H7 (cell line): ENCODE measurements at regions not wholly inside any gene's neighbourhood (a gene's known extent, or its start where the extent isn't known, plus 50 kb on each side); places are given as distances from the start of the nearest gene placed in this dataset.
"Not testable (repeated sequence)": the region's sequence is repeated elsewhere in the genome, so short reads cannot be mapped to it uniquely, and the experiment has no call there.

Source experiments
- DNase-seq: peaks from one replicate; pipeline ENCODE4 v3.0.0; 2012
- H3K27me3 ChIP-seq: 2 replicates; pipeline ENCODE4 v1.6.0; 2011; ENCODE audit warnings: mild to moderate bottlenecking, low read length; ENCODE audit not compliant: control insufficient read depth, insufficient read depth
- H3K36me3 ChIP-seq: replicated peaks from 2 replicates; pipeline ENCODE4 v1.5.1; 2011; ENCODE audit warnings: low read length; ENCODE audit not compliant: control insufficient read depth, insufficient read depth
- H3K4me3 ChIP-seq: 2 replicates; pipeline ENCODE4 v1.5.1; 2011; ENCODE audit warnings: low read depth, mild to moderate bottlenecking, control low read depth, low read length, moderate library complexity; ENCODE audit not compliant: insufficient read depth

DNA sequence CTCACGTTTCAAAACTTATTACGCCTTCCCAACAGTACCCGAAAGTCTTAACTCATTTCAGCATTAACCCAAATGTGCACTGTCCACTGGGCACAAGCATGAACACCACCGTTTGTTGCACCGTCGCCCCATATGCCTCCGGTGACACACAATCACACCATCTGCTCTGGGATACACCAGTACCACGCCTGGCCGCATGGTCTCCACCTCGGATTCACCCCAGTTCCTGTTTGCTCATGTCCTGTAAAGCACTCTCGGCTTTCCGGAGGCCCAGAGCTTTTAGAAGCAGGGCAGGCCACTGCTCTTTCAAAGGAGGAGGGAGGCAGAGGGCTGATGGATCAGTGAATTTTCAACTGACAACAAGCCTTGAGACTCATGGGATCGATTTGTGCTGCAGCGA is 1570.0 kb upstream of the DEFB115 start:
- no peak for DNase-seq
- Histone ChIP-seq H3K36me3 (no peaks in the 10 kb centered on the region), H3K27me3 (no peaks in the 10 kb centered on the region), H3K4me3 (no peak overlapping the region)

DNA sequence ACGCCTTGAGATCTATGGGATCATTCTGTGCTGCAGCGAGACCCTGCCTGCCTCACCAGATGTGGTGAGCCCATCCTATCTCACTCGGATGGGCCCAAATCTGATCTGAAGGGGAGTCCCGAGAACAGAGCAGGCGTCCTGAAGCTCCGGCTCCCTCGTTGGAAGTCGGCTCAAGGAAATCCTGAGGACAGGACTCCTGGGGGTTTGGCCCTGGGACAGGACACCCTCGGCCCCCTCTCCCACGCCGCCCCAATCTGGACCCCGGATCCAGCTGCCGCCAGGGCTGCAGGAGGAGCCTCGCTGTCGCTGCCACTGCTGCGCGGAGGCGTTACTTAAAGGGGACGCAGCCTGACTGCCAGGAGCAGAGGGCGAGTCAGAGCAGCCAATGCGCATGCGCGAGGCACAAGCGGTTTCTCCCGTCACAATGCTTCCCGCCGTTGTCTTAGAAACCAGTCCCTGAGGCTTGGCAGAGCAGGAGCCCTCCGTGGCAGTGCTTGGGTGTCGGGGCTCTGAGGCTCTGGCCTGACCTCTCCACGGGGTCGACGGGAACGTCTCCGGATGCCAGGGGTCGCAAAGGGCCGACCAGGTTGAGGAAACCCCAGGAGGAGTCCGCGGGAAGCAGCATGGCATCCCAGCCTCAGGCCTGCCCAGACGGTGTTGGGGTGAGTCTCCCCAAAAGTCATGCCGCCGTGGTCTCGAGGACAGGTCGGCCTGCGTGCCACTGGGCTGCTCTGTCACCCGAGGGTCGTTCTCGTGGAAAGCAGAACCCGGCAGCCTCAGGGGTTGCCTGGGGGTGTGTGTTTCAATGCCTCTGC is 1567.8 kb upstream of the DEFB115 start:
- no peaks in the 10 kb centered on the region for H3K36me3 ChIP-seq
- no peak for DNase-seq
- no peak overlapping the region for H3K4me3 ChIP-seq
- no peaks in the 10 kb centered on the region for H3K27me3 ChIP-seq

DNA sequence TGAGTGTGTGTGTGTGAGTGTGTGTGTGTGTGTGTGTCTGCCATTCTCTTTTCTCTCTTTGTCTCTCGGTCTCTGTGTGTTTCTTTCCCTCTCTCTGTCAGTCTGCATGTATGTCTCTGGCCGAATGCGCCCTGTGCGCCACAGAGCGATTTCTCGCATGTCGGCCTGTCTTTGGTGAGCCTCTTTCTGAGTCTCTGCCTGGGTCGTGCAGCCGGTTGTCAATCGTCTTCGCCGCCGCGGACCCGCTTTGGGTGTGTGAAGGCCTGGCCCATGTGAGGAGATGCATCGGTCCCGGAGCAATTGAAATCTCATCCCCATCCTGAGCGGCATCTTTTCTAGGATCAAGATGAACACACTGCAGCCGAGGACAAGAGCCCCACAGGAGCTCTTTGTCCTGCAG is 1567.2 kb upstream of the DEFB115 start:
- no peak for DNase-seq
- no peak overlapping the region for H3K4me3 ChIP-seq
- no peaks in the 10 kb centered on the region for H3K27me3 ChIP-seq
- H3K36me3 ChIP-seq = no peaks in the 10 kb centered on the region

DNA sequence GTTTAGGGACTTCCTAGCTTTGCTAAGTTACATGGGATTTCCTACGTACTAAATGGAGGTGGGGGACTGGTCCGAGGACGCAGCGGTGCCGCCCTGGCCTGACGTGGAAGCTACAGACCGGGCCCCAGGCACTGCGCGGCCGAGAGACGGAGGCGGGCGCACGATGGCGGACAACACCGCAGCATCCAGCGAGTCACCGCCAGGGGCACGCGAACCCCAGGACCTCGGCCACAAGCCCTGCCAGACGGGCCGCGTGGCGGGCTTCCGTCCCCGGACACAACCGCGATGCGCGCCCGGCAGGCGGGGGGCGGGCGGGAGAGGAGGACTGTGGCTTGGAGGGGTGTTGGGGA is 1516.9 kb upstream of the DEFB115 start:
- H3K36me3 ChIP-seq = no peaks in the 10 kb centered on the region
- no peak overlapping the region for H3K4me3 ChIP-seq
- DNase-seq = peak; percentile 22
- H3K27me3 ChIP-seq = no peaks in the 10 kb centered on the region

DNA sequence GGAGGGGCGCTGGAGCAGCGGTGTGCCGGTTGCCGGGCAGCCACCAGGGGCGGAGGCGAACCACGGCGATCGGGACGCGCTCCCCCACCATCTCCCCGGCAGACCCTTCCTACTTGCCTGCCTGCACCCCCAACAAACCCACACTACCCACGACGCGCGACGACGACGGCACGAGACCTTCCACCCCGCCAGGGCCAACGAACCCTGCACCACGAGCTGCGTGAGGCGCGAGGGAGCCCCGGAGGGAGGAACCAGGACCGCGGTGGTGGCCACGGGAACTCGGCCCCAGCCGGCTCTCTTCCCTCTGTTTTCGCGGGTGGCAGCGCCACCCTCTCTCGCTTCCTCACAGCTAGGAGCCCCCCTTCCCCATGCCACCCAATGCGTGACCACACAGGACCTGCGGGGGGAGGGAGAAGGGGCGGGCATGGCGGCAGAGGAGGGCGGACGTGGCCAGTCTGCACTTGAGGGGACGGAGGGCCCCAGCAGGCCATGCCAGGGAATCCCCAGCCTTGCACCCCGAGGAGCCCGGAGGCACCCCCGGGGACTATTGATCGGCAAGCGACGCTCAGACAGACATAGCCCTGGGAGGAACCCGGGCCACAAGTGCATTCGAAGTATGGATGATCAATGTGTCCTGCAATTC is 1516.4 kb upstream of the DEFB115 start:
- DNase-seq = peak; percentile 19
- Histone ChIP-seq H3K27me3 (no peaks in the 10 kb centered on the region), H3K36me3 (no peaks in the 10 kb centered on the region), H3K4me3 (no peak overlapping the region)

DNA sequence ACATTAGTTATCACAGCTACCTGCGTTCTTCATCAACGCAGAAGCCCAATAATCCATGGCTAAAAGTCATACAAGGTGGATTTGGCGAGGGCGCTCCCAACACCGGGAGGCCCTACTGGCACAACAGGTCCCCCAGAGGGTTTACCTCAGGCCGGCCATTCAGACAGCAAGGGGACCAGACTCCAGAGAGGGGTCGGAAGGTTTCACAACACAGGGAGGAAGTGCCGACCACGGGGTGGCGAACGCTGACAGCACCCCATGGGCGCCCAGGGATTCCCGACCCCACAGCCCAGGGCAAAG is 1515.9 kb upstream of the DEFB115 start:
- Histone ChIP-seq H3K27me3 (no peaks in the 10 kb centered on the region), H3K36me3 (no peaks in the 10 kb centered on the region), H3K4me3 (no peak overlapping the region)
- DNase-seq = peak; percentile 30

DNA sequence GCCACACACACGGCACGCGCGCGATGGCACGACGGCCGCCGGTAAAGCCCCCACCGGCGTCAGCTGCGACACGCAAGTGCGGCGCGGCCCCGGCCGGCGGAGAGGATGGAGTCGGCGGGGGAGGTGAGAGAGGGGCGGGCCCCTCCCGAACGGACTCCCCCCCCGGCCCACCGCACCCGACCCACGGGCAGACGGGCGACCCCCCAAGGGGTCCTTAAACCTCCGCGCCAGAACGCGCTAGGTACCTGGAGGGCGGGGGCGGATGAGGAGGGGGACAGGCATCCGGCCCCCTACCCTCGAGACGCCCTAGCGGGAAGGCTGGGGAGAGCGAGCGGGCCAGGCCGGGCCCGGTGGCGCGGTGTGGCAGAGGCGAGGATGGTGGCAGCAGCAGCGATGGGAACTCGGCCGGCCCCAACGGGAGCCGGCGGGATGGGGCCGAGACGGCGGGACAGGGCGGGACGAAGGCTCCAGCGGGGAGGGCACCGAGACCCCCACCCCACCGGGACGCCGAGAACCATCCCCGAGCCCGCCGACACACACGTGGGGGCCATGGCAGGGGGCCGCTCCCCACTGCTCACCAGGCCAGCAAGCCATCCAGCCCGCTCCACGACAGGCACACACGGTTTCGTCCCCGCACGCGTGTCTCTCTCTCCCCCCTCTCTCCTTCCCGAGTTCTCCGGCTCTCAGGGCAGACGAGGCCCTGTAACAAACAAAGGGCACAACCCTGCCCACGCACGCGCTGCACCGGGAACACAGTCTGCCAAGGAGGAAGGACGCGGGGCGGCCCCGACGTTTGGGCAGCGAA is 1515.4 kb upstream of the DEFB115 start:
- no peak for DNase-seq
- Histone ChIP-seq H3K27me3 (no peaks in the 10 kb centered on the region), H3K36me3 (no peaks in the 10 kb centered on the region), H3K4me3 (no peak overlapping the region)

DNA sequence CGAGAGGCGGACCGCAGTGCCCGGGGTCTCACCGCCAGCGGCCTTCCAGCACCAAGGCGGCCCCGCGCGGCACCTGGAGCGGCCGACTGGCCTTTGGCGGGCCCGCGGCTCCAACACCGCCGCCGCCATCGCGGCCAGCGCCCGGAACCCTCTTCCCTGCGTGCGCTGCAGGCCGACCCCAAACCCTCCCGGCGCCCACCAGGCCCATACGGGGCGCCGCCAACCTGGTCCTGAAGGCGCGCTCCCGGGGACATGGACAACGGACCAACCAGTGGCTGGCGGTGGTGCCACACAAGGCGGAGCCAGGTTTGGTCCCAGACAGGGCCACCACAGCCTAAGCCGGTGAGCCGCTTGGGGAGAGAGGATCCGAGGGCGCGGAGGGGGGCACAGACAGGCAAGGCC is 1514.8 kb upstream of the DEFB115 start:
- Histone ChIP-seq H3K4me3 (no peak overlapping the region), H3K27me3 (no peaks in the 10 kb centered on the region), H3K36me3 (no peaks in the 10 kb centered on the region)
- peak; percentile 37 for DNase-seq

DNA sequence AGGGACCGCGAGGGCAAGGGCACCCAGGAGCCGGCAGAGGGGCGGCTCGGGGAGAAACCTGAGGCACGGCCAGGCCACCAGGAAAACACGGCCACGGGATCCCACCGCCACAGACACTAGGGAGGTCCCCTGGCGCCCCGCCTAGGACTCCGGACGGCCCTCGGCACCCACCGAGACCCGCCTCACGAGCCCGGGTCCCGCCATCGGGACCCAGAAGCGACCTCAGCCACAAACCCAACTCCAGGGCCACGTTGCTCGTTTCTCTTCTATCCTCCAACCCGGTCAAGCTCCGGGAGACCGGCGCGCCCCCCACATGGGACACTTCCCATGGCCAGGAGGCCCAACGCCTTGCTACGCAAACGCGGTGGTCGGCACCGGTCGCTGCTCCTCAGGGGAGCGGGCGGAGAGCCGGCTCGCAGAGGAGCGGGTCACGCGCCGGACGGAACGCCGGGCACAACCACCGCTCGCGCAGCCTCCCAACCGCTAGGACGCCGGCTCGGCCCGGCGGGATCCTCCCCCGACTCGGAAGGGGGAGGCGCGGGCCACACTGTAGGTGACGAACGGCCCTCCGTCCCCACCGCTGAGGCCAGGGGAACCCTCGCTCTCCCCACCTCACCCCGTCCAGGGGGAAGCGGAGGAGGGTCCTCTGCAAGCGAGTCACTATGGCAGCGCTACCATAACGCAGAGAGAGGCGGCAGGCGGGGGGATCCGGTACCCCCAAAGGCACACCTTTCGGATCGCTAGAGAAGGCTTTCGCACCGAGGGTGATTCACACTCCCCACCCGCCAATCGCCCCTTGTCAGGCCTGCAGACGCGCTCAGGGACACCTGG is 1514.1 kb upstream of the DEFB115 start:
- H3K4me3 ChIP-seq = no peak overlapping the region
- DNase-seq = peak; percentile 19
- no peaks in the 10 kb centered on the region for H3K36me3 ChIP-seq

DNA sequence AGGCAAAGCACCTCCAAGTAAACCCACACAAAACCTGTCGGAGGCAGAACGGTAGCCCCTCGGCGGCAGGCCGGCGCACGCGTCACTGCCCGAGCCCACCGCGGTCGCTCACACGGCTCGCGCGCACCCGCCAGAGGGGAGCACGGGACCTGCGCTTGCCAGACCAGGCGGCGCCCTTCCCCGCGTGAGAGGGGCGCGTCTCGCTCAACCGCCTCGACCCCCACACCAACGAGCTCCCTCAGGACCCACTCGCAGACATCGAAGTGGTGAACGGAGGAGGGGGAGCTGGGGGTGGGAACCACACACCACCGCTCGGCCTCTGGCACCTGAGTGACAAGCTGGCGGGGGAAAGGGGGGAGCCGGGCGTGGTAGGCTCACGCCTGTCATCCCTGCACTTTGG is 1513.4 kb upstream of the DEFB115 start:
- peak; percentile 10 for DNase-seq
- Histone ChIP-seq H3K36me3 (no peaks in the 10 kb centered on the region), H3K4me3 (no peak overlapping the region), H3K27me3 (no peaks in the 10 kb centered on the region)

More for the DNA sequence above, 1514.1 kb upstream of the DEFB115 start:
- H3K27me3 ChIP-seq = no peaks in the 10 kb centered on the region

DNA sequence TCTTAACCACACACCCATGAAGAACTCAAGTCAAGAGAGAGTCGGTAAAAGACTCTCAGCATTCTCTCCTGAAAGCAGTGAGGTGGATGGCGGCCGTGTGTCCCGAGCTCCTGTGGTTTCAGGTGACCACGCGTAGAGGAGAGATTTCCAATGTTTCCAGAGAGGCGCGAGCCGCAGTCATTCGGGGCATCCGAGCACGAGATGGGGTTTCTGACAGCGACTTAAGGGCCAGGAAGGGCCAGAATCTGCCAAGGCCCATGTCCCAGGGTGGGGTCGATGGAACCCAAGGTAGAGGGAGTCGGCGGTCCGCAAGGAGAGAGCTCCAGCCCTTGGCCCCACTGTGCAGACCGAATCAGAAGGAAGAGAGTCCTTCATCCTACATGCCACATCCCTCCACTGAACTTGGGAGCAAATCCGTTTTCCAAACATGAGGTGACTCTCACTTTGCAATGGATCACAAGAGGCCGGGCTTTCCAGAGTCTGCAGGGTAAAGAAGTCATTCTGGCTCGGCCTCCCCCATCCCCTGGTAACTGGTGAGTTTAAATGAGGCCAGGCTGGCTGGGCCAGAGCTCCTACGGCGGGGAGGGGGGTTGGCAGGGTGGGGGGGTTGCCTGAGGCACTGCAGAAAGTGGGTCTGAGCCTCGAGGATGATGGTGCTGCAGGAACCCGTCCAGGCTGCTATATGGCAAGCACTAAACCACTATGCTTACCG is 1511.8 kb upstream of the DEFB115 start:
- not testable (repeated sequence) for H3K4me3 ChIP-seq, H3K36me3 ChIP-seq, DNase-seq, H3K27me3 ChIP-seq

DNA sequence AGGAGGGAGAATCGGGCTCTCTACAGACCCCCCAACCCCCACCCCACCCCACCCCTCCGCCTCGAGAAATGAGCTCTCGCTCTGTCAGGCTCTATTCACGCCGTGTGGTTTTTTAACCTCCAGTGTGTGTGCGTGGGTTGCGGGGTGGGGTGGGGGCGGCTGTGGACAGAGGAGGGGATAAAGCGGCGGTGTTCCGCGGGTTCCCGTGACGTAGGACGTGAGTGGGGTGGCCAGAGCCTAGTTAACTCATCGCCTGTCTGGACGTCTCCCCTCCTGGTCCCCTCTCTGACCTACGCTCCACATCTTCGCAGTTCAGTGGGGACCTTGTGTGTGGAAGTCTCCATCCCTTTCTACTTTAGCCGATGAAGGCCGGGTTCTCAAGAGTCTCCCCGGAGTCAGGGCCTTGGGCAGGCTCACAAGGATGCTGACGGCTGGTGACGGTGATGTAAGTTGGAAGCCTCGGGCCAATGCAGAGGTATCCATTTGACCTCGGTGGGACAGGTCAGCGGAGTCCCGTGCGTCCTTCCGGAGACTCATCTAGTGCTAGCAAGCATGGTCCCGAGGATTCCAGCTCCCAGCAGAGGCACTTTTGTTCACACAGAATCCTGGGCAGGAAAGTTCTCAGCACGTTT is 1507.1 kb upstream of the DEFB115 start:
- no peaks in the 10 kb centered on the region for H3K27me3 ChIP-seq
- H3K36me3 ChIP-seq = no peaks in the 10 kb centered on the region
- DNase-seq = peak; percentile 7
- no peak overlapping the region for H3K4me3 ChIP-seq

DNA sequence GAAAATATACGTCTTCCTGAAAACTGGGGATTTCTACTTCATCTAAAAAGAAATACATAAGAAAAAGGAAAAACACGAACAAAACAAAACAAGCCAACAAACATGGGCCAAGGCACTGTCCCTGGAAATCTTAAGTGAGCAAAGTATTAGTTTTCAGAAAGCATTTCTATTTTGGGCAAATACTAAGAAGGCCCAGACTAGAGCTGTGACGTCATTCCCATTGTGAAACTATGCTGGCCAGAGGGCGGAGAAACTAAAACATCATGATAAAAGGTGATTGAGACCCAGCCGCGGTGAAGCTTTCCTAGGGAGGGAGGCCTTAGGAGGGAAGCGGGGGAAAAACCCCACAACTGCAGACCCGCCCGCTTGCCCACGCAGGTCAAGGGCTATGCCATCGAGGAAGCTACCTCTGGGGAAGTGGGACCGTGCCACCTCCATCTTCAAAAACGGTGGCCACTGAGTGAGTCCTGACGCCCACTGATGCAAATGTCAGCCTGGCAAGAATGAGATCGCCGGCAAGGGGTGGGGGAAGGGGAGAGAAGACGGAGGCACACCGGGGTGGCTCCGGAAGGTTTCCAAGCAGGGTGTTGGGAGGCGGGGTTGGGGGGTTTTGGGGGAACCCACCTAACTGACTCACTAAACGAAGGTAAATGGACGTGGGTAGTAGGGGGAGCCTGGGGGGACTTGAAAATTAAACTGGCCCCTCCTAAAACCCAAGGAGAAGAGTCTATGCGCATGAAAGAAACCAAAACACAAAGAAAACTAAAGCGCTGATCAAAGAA is 1504.6 kb upstream of the DEFB115 start:
- H3K4me3 ChIP-seq, DNase-seq, H3K27me3 ChIP-seq, H3K36me3 ChIP-seq: not testable (repeated sequence)
